ENCODE measurements at regions not wholly inside any gene's neighbourhood (a gene's known extent, or its start where the extent isn't known, plus 50 kb on each side); places are given as distances from the start of the nearest gene placed in this dataset.

DNA sequence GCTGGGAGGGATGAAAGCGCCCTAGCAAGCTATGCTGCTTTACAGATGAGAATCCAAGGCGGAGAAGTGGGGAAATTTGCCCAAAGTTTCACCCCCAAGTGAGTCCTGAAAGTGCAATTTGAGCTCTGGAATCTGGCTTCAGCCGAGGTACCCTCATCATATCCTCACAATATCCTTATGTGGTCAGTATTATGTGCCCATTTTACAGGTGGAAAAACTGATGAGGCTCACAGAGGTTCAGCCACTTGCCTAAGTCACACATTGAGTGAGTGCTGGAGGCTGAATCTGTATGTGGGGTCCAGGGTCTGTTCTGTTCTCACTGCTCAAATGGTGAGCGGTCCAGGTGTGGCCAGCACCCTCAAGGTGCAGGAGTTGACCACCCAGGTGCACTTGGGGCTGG lies 85.3 kb downstream of the MATN1 start:
- no peak for DNase-seq

DNA sequence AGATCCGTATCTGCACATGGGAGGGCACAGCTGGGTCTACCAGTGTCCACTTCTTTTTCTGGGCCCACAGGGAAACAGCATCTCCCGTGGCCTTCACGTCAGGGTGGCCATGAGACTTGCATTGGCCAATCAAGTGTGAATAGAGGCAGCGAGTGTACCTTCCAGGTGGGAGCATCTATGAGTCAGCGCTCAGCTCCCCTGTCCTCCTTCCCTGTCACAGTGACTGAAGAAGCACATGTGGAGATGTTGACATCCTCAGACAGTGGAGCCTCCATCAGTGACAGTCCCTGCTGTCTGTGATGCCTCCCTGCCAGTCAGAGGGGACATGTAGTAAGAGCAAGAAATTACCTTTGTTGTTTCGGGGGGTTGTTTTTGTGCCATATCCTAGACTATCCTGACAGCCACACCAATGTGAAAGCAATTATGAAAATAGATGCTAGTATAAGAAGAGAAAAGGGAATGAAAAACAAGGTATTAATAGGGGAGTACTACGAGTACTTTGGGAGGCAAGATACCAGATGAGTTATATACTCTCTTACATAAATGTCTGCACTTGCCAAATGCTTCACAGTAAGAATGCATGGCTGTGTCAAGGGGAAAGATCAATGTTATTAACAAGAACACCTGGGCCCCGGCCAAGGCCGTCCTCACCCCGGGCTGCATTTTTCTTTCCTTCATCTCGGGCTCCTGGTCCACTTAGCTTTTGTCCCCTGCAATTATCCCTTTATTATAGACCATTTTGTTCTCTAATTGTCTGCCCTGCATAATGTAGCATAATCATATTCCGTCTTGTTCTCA lies 86.0 kb downstream of the MATN1 start:
- DNase-seq: no peak

DNA sequence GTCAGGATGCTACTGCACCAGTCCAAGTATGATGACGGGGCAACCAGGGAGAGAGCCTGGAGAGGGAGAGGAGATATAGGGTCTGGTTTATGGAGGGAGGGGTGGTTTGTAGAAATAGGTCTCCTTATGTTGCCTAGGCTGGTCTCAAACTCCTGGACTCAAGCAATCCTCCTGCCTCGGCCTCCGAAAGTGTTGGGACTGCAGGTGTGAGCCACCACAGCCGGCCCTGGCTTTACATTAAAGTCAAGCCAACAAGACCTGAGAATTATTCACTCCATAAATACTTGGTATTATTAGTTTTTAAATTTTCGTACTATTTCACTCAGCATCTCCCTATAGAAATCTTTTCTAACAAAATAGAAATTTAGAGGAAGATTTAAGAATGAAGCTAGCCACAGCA lies 86.8 kb downstream of the MATN1 start:
- DNase-seq: no peak

DNA sequence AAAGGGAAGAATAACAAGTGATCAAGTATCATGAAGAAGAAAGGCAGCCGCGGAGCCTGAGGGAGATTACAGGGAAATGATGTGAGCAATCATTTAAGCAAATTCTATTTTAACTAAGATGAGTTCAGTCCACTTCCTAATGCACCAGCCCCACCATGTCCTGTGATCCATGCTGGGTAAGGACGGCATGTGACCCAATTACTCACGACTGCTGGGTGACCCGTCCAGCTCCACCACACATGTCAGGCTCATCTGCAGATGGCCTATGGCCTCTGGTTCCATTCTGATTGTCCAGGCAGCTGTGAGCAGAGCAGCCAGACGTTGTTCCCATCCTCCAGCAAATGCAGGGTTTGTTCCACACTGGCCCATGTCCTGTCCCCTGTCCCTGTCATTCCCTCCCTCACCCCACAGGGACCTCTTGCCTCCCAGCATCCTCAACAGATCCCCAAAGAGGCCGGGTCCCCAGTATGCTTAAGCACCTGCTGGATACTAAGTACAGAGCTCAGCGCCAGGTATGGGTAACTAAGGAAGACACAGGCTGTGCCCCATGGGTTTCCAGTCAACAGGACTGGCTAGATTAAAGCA lies 87.9 kb downstream of the MATN1 start:
- DNase-seq: no peak

DNA sequence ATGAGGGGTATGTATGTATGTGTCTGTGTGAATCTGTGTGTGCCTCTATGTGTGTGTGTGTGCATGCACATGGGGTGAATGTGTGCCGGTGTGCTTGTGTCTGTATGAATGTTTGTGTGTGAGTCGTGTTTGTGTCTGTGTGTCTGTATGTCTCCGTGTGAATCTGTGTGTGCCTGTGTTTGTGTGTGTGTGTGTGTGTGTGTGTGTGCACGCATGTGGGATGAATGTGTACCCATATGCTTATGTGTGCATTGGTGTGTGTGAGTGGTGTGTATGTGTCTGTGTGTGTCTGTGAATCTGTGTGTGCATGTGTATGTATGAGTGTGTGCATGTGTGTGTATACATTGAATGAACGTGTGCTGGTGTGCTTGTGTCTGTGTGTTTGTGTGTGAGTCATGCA lies 88.9 kb downstream of the MATN1 start:
- DNase-seq: no peak

DNA sequence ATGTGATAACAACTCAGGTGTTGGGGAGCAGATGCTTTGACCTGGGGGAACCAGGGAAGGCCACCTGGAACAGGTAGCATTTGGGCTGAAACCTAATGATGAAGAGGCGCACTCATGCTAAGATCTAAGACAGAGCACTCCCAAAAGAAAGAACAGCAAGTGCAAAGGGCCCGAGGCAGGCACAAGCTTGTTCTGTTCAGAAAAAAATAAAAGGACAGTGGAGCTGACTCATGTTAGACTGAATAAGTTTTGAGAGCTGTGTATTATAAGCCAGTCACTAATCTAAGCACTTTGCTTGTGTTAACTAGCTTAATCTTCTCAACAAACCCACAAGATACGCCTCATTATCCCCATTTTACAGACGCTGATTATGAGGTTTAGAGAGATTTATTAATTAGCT lies 90.1 kb downstream of the MATN1 start:
- DNase-seq: no peak

DNA sequence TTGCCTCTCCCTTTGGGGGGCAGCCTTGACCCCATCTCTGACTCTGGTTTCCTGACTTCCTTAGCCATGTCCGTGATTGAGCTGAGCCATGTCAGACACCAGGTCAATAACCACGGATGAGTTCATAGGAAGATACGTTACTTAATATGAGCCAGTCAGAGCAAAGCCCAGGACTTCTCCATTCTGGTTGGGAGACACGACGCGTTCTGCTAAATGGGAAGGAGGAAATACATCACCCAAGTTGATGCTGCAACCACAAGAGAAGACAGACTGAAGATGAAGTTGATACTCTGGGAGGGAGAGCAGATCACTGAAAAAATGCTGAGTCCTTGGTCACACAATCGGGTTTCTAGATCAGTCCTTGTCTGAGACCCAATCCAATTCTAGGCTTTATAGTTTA lies 90.9 kb downstream of the MATN1 start:
- no peak for DNase-seq

DNA sequence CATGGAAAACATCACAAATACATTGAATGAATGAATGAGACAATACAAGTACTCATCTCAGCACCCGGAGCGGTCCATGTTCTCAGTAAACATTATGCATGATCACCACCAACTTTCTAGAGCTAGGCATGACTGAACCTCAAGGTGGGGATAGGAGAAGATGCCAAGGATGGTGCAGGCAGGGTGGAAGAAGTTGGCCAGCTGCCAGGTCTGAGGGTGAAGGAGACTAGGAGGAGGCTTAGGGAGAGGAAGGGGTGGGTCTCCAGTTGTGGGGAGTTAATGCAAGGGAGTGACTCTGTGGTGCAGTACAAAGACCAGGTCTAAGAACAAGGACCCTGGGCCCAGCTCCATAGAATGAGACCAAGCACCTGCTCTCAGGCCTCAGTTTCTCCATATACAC lies 91.7 kb downstream of the MATN1 start:
- DNase-seq: no peak

DNA sequence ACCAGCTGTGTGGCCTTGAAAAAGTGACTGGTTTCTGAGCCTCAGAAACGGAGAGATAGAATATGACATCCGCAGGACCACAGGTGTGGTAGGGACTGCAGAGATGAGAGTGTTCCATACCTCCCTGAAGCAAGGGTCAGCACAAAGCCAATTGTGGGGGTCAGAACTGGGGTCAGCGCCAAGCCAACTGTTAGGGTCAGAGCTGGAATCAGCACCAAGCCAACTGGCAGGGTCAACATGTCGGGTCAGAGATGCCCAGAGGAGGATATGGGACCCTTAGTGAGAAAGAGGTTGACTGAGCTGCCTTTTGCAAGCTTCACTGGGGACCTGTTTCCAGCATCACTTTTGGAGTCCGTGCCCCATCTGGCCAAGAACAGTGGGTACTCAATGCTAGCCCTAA lies 93.9 kb downstream of the MATN1 start:
- no peak for DNase-seq

DNA sequence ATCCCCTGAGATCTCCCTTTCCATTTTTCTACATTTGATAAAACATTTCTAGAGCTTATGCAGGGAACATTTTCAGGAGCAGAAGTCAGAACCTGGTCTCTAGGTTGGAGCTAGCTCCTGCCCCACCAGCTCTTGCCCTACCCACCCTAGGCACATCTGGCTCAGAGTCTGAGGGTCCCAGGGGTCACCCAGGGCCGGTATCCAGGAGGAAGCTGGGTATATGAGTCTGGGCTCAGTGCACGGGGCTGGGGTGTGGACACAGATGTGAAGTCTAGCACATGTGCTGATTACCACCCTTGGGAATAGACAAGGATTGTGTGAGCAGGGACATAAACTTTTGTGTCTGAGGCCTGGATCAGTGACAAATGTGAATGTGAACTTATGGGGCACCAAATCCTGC lies 95.4 kb downstream of the MATN1 start:
- no peak for DNase-seq

DNA sequence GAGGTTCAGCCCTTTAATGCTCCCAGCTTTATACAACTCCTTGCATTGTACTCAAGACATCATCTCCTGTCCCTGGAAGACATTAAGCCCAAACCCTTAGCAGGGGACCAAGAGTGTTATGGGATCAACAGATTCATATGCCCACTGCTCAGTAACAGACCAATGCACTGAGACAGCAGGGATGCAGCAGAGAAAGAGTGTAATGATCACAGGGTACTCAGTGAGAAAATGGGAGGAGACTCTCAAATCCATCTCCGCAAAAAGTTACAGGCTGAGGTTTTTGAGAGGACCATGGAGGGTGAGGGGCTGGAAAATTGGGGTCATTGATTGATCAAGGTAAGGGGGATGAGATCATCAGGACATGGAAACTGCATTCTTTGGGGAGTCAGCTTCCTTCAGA lies 96.2 kb downstream of the MATN1 start:
- DNase-seq: no peak

DNA sequence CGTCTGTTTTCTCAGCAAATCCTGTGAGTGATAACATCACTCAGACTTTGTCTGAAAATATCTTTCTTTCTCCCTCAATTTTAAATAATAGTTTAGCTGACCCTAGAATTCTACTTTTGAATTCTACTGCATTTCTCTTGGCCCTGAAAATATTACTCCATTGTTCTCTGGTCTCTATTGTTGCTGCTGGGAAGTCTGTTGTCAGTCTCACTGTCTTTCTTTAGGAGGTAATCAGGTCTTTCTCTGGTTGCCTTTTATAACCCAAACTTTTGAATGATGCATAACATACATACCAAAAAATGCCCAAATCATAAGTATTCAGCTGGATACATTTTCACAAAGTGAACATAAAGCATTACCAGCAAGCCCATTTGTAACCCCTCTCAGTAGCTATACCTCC lies 100.0 kb downstream of the MATN1 start:
- DNase-seq: no peak

DNA sequence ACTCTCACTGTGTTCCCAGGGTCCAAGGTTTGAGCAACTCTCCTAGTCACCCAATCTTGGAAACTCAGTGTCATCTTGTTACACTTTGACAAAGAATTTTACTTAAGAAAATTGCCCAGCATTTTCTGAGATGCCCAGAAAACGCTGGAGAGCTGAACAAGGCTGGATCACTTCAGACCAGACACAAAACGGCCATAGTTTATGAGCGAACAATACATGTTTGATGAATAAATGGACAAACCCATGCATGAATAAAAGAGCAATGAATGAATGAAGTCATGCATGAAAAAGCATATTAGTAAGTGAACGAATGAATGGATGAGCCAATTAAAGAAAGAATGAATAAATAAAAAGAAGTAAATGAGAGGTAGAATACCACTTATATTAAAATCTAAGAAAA lies 103.8 kb downstream of the MATN1 start:
- no peak for DNase-seq

DNA sequence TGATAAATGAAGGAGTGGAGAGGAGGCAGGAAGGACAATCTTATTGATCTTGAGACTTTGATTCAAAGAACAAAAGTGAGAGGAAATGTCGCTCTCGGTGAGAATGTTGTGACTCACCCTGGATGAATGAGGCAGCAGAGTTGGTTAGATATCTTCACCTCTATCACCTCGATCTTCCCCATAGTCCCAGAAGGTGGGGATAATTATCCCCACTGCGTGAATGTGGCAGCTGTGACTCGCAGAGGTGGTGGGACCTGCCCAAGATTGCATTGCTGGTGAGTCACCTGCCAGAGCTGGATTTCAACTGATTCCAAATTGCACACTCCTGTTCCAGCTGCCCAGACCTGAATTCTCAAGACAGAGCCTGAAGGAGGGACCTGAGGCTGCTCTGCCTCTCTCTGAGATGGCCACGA lies 105.0 kb downstream of the MATN1 start:
- no peak for DNase-seq

DNA sequence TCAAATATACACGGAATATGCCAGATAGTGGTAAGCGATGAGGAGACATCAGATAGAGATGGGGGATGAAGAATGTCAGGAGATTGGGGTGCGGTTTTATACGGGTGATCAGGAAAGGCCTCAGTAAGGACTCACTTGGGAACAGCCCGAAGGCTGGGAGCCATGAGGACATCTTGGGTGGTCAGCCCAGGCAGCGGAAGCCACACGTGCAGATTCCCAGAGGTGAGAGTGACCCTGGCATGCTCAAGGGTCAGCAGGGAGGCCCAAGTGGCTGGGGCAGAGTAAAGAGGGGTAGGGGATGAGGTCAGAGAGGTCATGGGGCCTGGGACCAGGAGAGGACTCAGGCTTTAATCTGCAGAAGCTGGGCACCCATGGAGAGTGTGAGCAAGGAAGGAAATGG lies 106.6 kb downstream of the MATN1 start:
- DNase-seq: no peak

DNA sequence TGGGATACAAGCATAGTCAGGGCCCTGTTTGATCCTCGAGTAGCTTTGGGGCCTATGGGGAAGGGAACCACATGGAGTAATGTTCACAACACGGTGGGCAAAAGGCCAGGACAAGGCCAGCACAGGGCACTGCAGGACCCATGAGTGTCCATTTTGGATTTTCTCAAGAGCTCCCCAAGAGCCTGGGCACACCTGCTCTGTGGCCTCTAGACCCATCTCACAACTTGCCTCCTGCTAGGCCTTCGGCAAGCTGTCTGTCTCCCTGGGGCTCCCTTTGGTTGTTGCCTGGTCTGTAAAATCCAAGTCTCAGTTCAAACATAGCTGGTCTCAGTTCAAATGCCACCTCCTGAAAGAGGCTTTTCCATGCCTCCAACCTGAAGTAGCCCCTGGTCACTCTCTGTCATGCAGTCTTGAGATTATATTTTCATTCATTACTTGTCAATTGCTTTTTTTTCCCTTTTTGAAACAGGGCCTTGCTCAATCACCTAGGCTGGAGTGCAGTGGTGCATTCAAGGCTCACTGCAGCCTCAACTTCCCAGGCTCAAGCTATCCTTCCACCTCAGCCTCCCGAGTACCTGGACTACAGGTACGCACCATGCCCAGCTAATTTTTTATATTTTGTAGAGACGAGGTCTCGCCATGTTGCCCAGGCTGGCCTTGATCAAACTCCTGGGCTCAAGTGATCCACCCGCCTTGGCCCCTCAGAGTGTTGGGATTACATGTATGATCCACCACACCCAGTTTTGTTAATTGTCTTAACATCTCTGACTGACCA lies 107.4 kb downstream of the MATN1 start:
- no peak for DNase-seq

DNA sequence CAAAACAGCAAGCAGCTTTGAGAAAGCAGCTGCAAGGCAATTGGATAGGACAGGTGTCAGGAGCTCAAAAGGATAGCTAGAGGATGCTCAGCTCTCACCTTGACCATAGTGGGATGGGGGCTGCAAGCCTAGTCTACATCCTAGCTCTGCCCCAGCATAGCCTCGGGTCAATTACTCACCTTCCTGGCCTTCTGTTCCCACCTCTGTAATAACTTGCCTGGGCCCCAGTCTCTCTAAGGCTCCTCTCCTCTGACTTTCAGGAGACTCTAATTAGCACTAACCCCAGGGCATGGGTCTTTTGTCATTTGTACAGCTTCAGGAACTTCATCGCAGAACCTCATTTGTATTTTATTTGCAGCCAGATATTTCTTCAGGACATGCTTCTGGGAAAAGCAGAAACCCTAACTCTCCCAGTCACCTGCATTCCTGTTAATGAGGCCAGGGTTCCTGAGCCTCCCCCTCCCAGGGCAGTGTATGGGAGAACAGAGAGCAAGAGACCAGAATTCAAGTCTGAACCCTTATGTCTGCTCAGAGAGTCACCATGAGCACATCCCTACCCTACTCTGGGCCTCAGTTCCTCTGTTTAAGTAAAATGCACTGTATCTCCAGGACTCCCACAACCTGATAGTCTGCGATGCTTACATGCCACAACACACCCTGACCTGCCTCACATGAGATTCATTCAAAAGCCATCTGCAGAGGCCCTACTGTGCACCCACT lies 108.1 kb downstream of the MATN1 start:
- DNase-seq: no peak

DNA sequence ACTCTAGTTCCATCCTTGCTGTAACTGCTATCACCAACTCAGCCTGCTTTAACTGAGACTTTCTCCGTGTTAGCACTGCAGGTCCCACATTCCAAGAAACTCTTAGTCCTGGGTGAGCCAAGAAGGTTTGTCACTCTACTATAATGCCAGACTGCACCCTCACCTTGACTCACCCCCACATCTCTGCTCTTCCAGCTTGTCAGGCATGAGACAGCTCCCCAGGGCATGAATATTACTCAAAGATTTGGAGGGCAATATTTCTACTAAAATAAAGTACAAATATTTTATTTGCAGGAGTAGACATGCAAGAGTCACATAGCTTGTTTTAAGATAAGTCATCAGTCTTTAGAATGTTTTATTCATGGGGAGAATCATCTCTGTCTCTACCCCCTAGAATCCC lies 110.2 kb downstream of the MATN1 start:
- DNase-seq: no peak

DNA sequence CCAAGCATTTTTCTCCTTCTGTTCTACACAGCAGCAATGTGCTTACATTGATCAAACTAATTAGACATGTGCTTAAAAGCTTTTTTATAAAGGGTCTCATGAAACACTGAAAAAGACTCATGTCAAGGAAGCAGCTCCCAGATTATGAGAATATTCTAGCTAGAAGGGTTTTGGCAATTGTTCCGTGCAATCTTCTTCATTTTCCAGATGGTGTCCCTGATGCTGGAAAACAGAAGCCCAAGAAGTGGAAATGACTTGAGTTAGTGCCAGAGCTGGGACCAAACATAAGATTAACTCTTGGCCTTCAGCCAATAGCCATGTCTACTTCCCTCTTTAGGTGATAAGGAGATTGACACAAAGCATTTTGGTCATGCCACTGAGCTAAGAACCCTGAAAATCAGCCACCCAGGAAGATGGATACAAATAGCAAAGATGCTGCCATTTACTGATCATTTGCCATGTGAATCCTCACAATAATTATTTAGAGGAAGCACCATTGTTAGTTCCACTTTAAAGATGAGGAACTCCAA lies 110.8 kb downstream of the MATN1 start:
- no peak for DNase-seq

DNA sequence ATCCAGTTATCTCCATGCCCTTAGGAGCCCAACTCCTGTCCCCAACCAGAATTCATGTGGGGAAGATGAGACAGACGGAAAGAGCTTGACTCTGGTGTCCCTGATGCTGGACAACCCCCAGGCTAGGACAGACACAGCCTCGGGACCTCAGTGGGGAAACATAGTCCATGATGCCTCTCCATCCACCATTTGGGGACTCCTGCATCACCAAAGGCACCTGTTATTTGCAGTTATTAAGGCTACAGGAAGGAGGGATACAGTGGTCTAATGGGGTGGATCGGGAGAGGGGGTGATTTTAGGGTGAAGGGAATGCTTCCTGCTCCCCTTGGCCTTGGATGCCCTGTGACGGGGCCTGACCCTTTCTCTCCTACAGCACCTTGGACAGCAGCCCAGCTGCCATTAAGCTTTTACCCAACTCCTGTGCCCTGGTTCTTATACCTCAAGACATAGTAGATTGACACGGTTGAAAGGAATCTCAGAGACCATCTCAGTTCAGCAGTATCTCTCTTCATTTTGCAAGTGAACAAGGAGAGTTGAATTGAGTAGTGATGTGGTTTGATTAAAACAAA lies 111.6 kb downstream of the MATN1 start:
- DNase-seq: no peak

DNA sequence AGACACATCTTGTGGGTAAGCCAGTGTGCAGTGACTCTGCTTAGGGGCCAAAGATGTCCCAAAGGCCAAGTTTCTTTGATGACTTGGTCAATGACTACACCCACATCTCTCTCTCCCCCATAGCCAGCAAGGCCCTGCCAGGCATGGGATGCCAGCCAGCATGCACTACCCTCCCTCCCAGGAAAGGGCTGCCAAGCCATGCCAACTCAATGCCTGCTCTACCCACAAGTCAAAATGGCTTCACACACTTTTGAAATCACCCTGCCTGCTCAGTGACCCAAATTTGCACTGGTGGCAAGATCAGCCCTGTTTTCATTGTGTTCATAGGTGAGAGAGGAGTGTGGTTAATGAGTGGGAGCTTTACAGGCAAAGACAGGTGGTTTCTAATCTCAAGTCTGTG lies 112.5 kb downstream of the MATN1 start:
- DNase-seq: no peak

DNA sequence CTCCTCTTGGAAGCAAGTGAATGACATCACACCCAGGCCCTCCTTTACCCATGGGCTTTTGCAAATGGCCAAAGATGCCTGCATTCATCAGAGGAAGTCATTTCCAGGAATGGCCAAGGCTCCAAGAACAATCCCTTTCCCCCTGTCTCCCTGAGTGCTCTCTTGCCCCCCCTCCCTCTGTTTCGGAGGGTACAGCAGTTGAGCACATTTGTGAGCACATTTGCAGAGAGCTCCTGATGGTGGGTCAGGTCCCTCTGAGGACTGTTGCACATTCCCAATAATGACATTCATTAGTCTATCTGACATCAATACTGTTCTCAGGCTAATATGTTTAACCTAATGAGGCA lies 113.4 kb downstream of the MATN1 start:
- no peak for DNase-seq
